ENCODE measurements at regions not wholly inside any gene's neighbourhood (a gene's known extent, or its start where the extent isn't known, plus 50 kb on each side); places are given as distances from the start of the nearest gene placed in this dataset.

DNA sequence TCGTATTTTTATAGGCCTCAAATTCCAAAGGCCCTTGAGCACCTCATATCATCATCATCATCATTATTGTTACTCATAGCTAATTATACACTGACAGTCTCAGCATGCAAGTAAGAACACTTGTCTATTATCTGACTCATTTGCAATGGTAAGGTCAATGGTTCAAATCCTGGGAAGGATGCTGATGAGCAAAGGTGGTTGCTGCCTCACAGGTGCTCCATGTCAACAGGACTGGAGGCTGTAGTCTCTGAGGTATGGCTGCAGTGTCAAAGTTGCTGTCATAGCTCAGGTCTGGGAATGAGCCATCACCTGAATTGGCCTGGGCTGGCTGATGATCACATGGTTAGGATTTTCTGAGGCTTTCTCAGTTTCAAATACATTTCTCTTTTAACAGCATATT lies 379.3 kb downstream of the BCL11A start:
- no peaks in the 10 kb centered on the region for H3K9me3 ChIP-seq

DNA sequence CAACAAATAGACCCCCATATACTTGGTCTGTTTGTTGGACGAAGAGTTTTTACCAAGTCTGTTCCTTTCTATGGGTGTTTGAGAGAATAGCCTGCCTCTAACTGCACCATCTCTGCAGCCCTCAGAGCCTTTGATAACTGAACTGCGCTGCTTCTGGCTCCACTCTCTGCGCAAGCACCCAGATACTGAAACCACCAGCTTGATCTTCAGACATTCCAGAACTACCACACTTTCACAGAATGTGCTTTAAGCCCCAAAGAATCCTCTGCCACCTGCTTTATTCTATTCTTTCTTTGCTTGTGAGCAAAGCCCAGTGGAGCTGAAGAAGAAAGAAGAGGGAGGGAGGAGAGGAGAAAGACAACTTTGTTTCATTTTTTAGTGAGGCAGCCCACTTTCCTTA lies 380.7 kb downstream of the BCL11A start:
- no peak overlapping the region for H3K4me3 ChIP-seq
- DNase-seq: no peak
- H3K27me3 ChIP-seq: no peaks in the 10 kb centered on the region
- intact Hi-C loops (cut with DNase I; ENCODE audit: low total_unique reads): no loop called here
- no peak overlapping the region for H3K27ac ChIP-seq
- no peaks in the 10 kb centered on the region for H3K9me3 ChIP-seq
- no peaks in the 10 kb centered on the region for H3K4me1 ChIP-seq
- TF ChIP-seq POLR2A (IDR thresholded peaks at IDR 0.05): no peak
- TF ChIP-seq, protein P1, sequence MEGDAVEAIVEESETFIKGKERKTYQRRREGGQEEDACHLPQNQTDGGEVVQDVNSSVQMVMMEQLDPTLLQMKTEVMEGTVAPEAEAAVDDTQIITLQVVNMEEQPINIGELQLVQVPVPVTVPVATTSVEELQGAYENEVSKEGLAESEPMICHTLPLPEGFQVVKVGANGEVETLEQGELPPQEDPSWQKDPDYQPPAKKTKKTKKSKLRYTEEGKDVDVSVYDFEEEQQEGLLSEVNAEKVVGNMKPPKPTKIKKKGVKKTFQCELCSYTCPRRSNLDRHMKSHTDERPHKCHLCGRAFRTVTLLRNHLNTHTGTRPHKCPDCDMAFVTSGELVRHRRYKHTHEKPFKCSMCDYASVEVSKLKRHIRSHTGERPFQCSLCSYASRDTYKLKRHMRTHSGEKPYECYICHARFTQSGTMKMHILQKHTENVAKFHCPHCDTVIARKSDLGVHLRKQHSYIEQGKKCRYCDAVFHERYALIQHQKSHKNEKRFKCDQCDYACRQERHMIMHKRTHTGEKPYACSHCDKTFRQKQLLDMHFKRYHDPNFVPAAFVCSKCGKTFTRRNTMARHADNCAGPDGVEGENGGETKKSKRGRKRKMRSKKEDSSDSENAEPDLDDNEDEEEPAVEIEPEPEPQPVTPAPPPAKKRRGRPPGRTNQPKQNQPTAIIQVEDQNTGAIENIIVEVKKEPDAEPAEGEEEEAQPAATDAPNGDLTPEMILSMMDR (IDR thresholded peaks at IDR 0.05): no peak
- H3K36me3 ChIP-seq: no peaks in the 10 kb centered on the region

More for the DNA sequence above, 379.3 kb downstream of the BCL11A start:
- Histone ChIP-seq H3K4me1 (no peaks in the 10 kb centered on the region), H3K27me3 (no peaks in the 10 kb centered on the region), H3K27ac (no peak overlapping the region), H3K4me3 (no peak overlapping the region), H3K36me3 (no peaks in the 10 kb centered on the region)
- no peak for TF ChIP-seq POLR2A (IDR thresholded peaks at IDR 0.05)
- TF ChIP-seq, protein P1 (IDR thresholded peaks at IDR 0.05): no peak
- DNase-seq: no peak
- intact Hi-C loops (cut with DNase I; ENCODE audit: low total_unique reads): no loop called here

DNA sequence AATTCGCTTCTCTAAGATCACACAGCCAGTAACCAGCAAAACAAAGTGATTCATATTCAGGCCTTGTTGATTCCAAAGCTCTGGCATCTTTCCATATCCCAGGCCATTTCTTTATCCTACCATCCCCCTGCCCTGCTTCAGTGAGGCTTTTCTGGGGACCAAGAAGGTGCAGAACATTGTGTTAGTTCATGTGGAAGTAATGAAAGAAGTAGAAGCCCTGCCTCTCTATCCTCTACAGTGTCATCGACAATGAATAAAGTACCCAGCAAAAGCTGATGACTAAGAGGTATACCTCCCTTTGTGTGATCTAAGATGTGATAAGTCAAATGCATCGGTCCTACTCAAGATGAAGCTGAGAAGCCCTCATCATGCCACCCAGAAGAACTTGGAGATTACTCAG lies 383.2 kb downstream of the BCL11A start:
- intact Hi-C loops (cut with DNase I; ENCODE audit: low total_unique reads): no loop called here
- H3K27ac ChIP-seq: no peak overlapping the region
- no peak for DNase-seq
- no peaks in the 10 kb centered on the region for H3K27me3 ChIP-seq
- no peaks in the 10 kb centered on the region for H3K9me3 ChIP-seq
- no peaks in the 10 kb centered on the region for H3K36me3 ChIP-seq
- no peak for TF ChIP-seq POLR2A (IDR thresholded peaks at IDR 0.05)
- TF ChIP-seq, protein P1 (IDR thresholded peaks at IDR 0.05): no peak
- H3K4me1 ChIP-seq: no peaks in the 10 kb centered on the region
- no peak overlapping the region for H3K4me3 ChIP-seq

DNA sequence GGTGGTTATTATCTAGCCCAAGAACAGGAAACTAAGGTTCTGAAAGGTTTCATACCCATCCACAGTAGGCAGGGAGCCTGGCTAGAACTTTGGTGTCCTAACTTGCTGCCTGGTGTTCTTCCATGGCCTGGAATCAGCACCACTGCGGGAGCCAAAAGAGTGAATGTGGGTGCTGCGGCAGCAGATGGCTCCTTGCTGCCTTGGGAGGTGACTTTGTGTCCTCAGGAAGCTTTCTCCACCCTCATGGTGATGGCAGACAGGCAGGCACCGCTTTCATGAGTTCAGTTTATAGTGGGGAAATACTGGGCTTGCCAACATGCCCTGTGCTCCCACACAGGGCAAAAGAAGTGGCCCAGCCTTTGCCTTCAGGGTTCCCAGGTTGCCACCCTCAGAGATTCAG lies 385.2 kb downstream of the BCL11A start:
- DNase-seq: no peak
- Histone ChIP-seq H3K4me1 (no peaks in the 10 kb centered on the region), H3K27ac (no peak overlapping the region), H3K27me3 (no peaks in the 10 kb centered on the region), H3K9me3 (no peaks in the 10 kb centered on the region), H3K36me3 (no peaks in the 10 kb centered on the region), H3K4me3 (no peak overlapping the region)
- intact Hi-C loops (cut with DNase I; ENCODE audit: low total_unique reads): no loop called here
- TF ChIP-seq, protein P1 (IDR thresholded peaks at IDR 0.05): no peak
- no peak for TF ChIP-seq POLR2A (IDR thresholded peaks at IDR 0.05)

DNA sequence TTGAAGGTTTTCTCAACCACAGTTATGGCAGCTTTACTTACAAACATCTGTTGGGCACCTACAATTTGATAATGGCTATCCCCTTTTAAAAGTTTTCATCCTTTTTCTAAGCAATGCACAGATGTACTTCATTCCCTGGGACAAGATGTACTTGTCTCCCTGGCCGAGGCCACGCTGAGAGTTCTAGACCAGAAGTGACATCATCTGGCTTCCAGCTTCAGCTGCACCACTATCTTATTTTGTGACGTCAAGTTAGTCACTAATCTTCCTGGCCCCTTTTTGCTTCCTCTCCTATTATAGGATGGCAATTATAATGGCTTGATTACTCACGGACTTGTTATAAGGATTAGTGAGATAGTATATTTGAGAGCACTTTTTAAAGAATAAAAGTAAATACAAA lies 386.4 kb downstream of the BCL11A start:
- intact Hi-C loops (cut with DNase I; ENCODE audit: low total_unique reads): no loop called here
- Histone ChIP-seq H3K36me3 (no peaks in the 10 kb centered on the region), H3K27ac (no peak overlapping the region), H3K4me3 (no peak overlapping the region), H3K27me3 (no peaks in the 10 kb centered on the region), H3K4me1 (no peaks in the 10 kb centered on the region), H3K9me3 (no peaks in the 10 kb centered on the region)
- DNase-seq: no peak
- TF ChIP-seq, protein P1 (IDR thresholded peaks at IDR 0.05): no peak
- no peak for TF ChIP-seq POLR2A (IDR thresholded peaks at IDR 0.05)
